Loucy (cell line): ENCODE measurements at regions not wholly inside any gene's neighbourhood (a gene's known extent, or its start where the extent isn't known, plus 50 kb on each side); places are given as distances from the start of the nearest gene placed in this dataset.
A peak's percentile ranks its signal among the peaks of the same experiment; 100 is the strongest.

Source experiments
- EZH2phosphoT487 ChIP-seq: fragments of 200-600 bp; IDR thresholded peaks from 2 replicates; pipeline ENCODE4 v1.6.1; 2018; ENCODE audit warnings: antibody characterized with exemption, mild to moderate bottlenecking, moderate library complexity, borderline replicate concordance
- TF ChIP-seq, protein P1 (sequence below): fragments of 200-600 bp; sonication (generic); conservative IDR thresholded peaks from 2 replicates; pipeline ENCODE4 v1.5.1; 2014; ENCODE audit warnings: mild to moderate bottlenecking, antibody characterized with exemption, low read length

- TF ChIP-seq, protein P1, sequence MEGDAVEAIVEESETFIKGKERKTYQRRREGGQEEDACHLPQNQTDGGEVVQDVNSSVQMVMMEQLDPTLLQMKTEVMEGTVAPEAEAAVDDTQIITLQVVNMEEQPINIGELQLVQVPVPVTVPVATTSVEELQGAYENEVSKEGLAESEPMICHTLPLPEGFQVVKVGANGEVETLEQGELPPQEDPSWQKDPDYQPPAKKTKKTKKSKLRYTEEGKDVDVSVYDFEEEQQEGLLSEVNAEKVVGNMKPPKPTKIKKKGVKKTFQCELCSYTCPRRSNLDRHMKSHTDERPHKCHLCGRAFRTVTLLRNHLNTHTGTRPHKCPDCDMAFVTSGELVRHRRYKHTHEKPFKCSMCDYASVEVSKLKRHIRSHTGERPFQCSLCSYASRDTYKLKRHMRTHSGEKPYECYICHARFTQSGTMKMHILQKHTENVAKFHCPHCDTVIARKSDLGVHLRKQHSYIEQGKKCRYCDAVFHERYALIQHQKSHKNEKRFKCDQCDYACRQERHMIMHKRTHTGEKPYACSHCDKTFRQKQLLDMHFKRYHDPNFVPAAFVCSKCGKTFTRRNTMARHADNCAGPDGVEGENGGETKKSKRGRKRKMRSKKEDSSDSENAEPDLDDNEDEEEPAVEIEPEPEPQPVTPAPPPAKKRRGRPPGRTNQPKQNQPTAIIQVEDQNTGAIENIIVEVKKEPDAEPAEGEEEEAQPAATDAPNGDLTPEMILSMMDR = peak; percentile 20; the same call in 1 of the 2 replicates
- no peak for TF ChIP-seq EZH2phosphoT487
Observed at GRCh38 chr5:163821142-163821541, 315.7 kb downstream of the MAT2B start.
